ENCODE measurements at regions not wholly inside any gene's neighbourhood (a gene's known extent, or its start where the extent isn't known, plus 50 kb on each side); places are given as distances from the start of the nearest gene placed in this dataset.

DNA sequence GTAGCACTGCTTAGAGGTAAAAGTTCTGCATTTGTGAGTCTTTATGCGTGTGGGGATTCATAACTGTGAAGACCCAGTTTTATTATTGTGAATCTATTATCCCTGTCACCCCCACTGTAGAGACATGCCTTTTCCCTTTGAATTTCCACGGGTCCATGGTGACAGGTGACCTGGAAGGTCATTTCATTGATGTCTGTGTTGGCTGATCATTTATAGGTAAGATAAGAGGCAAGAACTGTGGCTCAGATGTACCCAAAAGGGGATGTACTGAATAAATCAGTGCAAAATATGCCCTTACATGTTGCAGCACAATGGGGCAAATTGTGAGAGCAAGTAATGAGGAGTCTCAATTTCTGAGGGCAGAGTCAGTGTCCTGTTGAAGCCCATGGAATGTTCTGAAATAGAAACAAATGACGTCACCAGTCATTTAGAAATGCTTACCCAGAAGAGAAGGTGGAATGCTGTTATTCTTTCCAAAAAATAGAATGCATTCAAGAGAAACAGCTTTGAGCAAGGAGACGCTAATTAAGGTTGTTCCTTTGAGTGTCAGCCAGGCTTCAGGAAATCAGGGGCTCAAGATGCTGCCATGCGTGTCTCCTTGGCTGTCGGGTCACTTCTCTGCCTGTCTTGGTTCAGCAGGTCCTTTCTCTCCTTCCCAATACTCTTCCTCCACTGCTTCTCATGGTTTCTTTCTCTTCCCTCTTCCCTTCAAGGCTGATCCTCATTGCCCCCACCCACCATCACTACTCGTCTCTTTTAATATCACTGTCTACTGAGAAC is 118.7 kb upstream of the E2F8 start:
- TF ChIP-seq, protein P1, sequence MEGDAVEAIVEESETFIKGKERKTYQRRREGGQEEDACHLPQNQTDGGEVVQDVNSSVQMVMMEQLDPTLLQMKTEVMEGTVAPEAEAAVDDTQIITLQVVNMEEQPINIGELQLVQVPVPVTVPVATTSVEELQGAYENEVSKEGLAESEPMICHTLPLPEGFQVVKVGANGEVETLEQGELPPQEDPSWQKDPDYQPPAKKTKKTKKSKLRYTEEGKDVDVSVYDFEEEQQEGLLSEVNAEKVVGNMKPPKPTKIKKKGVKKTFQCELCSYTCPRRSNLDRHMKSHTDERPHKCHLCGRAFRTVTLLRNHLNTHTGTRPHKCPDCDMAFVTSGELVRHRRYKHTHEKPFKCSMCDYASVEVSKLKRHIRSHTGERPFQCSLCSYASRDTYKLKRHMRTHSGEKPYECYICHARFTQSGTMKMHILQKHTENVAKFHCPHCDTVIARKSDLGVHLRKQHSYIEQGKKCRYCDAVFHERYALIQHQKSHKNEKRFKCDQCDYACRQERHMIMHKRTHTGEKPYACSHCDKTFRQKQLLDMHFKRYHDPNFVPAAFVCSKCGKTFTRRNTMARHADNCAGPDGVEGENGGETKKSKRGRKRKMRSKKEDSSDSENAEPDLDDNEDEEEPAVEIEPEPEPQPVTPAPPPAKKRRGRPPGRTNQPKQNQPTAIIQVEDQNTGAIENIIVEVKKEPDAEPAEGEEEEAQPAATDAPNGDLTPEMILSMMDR (conservative IDR thresholded peaks at IDR 0.05), result no peak
- TF ChIP-seq ZFX (IDR thresholded peaks at IDR 0.05), result no peak

All from C4-2B (cell line).